ENCODE measurements at regions not wholly inside any gene's neighbourhood (a gene's known extent, or its start where the extent isn't known, plus 50 kb on each side); places are given as distances from the start of the nearest gene placed in this dataset.

GRCh38 chr7:46513447-46513848, 592.4 kb upstream of the IGFBP3 start:
- TF ChIP-seq CTCF (IDR thresholded peaks at IDR 0.05) (no peak), EZH2 (IDR thresholded peaks at IDR 0.05; ENCODE audit: borderline replicate concordance, insufficient read depth, low read depth, low read length, poor library complexity, severe bottlenecking) (no peak)
